OCI-LY1 (cell line): ENCODE measurements at regions not wholly inside any gene's neighbourhood (a gene's known extent, or its start where the extent isn't known, plus 50 kb on each side); places are given as distances from the start of the nearest gene placed in this dataset.
"Not testable (repeated sequence)": the region's sequence is repeated elsewhere in the genome, so short reads cannot be mapped to it uniquely, and the experiment has no call there.

ENCODE experiments used
- H2AFZ ChIP-seq: fragments of 200-600 bp; sonication (generic), shearing (Covaris generic); 2 replicates; pipeline ENCODE4 v1.6.0; 2014; ENCODE audit warnings: antibody characterized with exemption, mild to moderate bottlenecking, low read length
- H3F3A ChIP-seq: fragments of 200-600 bp; sonication (generic), shearing (Covaris generic); 2 replicates; pipeline ENCODE4 v1.6.0; 2014; ENCODE audit warnings: mild to moderate bottlenecking, antibody characterized with exemption, low read length, moderate library complexity; ENCODE audit not compliant: insufficient read depth
- H3K27ac ChIP-seq: fragments of 200-600 bp; sonication (generic); 2 replicates; pipeline ENCODE4 v1.5.1; 2014; ENCODE audit warnings: low read length, mixed run types, mild to moderate bottlenecking, low read depth; ENCODE audit not compliant: poor library complexity, severe bottlenecking
- H3K27me3 ChIP-seq: fragments of 200-600 bp; sonication (generic); 2 replicates; pipeline ENCODE4 v1.6.0; 2014; ENCODE audit warnings: antibody characterized with exemption, mild to moderate bottlenecking, low read length, moderate library complexity; ENCODE audit not compliant: insufficient read depth
- H3K36me3 ChIP-seq: fragments of 200-600 bp; sonication (generic); 2 replicates; pipeline ENCODE4 v1.6.1; 2014; ENCODE audit warnings: mild to moderate bottlenecking, antibody characterized with exemption, low read length, moderate library complexity, mixed read lengths; ENCODE audit not compliant: insufficient read depth
- H3K4me1 ChIP-seq: fragments of 200-600 bp; sonication (generic); 2 replicates; pipeline ENCODE4 v1.5.1; 2014; ENCODE audit warnings: mild to moderate bottlenecking, low read length, moderate library complexity; ENCODE audit not compliant: insufficient read depth, severe bottlenecking
- H3K4me2 ChIP-seq: fragments of 200-600 bp; sonication (generic), shearing (Covaris generic); 2 replicates; pipeline ENCODE4 v1.6.1; 2014; ENCODE audit warnings: low read length
- H3K4me3 ChIP-seq: fragments of 200-600 bp; sonication (generic); 2 replicates; pipeline ENCODE4 v1.5.1; 2014; ENCODE audit warnings: low read length, low read depth, mild to moderate bottlenecking, mixed read lengths; ENCODE audit not compliant: poor library complexity, severe bottlenecking
- H3K79me2 ChIP-seq: fragments of 200-600 bp; shearing (Covaris generic); 2 replicates; pipeline ENCODE4 v1.6.1; 2016; ENCODE audit warnings: mixed run types, low read length, mixed read lengths; ENCODE audit not compliant: insufficient read depth
- H3K9ac ChIP-seq: fragments of 200-600 bp; sonication (generic), shearing (Covaris generic); 2 replicates; pipeline ENCODE4 v1.6.1; 2014; ENCODE audit warnings: mild to moderate bottlenecking, low read length, mixed read lengths
- H3K9me2 ChIP-seq: fragments of 200-600 bp; sonication (generic), shearing (Covaris generic); 2 replicates; pipeline ENCODE4 v1.6.1; 2014; ENCODE audit warnings: low read depth, mild to moderate bottlenecking, low read length, mixed read lengths
- H3K9me3 ChIP-seq: fragments of 200-600 bp; shearing (Covaris generic); 2 replicates; pipeline ENCODE4 v1.6.1; 2014; ENCODE audit warnings: low read length, mixed read lengths
- H4K20me1 ChIP-seq: fragments of 200-600 bp; sonication (generic), shearing (Covaris generic); 2 replicates; pipeline ENCODE4 v1.6.0; 2016; ENCODE audit warnings: mild to moderate bottlenecking, low read length; ENCODE audit not compliant: insufficient read depth
- EZH2 ChIP-seq: fragments of 200-600 bp; sonication (generic), shearing (Covaris generic); IDR thresholded peaks from 2 replicates; pipeline ENCODE4 v1.8.0; 2017; ENCODE audit warnings: borderline replicate concordance, mixed run types, mild to moderate bottlenecking, antibody characterized with exemption, low read length, moderate library complexity, mixed read lengths
- TF ChIP-seq, protein P1 (sequence below): fragments of 200-600 bp; sonication (generic), shearing (Covaris generic); IDR thresholded peaks from 2 replicates; pipeline ENCODE4 v1.5.1; 2017; ENCODE audit warnings: mild to moderate bottlenecking, antibody characterized with exemption, low read length, moderate library complexity, mixed read lengths

DNA sequence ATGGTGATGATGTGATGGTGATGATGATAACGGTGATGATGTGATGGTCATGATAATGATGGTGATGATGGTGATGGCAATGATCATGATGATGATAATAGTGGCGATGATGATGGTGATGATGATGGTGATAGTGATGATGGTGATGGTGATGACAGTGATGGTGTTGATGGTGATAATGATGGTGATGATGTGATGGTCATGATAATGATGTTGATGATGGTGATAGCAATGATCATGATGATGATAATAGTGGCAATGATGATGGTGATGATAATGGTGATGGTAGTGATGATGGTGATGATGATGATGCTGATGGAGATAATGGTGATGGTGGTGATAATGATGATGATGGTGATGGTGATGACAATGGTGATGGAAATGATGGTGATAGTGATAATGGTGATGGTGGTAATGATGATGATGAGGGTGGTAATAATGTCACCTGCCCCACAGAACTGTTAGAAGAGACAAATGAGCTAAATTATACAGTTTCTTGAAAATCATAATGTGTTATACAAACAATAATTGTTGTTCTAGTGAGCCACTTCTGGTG is 289.9 kb downstream of the ASMT start:
- Histone ChIP-seq H3K27me3 (no peaks in the 10 kb centered on the region), H3K79me2 (no peaks in the 10 kb centered on the region), H2AFZ (no peak overlapping the region), H4K20me1 (no peaks in the 10 kb centered on the region), H3K9me3 (0 out of 2 replicates have a peak, but pooled peaks cover 2% of the 10 kb centered on the region), H3K36me3 (no peaks in the 10 kb centered on the region), H3K4me1 (no peaks in the 10 kb centered on the region), H3K9ac (no peak overlapping the region), H3K27ac (no peak overlapping the region), H3K4me3 (no peak overlapping the region), H3K9me2 (no peaks in the 10 kb centered on the region), H3K4me2 (no peak overlapping the region), H3F3A (no peaks in the 10 kb centered on the region)
- TF ChIP-seq EZH2 = no peak
- TF ChIP-seq, protein P1, sequence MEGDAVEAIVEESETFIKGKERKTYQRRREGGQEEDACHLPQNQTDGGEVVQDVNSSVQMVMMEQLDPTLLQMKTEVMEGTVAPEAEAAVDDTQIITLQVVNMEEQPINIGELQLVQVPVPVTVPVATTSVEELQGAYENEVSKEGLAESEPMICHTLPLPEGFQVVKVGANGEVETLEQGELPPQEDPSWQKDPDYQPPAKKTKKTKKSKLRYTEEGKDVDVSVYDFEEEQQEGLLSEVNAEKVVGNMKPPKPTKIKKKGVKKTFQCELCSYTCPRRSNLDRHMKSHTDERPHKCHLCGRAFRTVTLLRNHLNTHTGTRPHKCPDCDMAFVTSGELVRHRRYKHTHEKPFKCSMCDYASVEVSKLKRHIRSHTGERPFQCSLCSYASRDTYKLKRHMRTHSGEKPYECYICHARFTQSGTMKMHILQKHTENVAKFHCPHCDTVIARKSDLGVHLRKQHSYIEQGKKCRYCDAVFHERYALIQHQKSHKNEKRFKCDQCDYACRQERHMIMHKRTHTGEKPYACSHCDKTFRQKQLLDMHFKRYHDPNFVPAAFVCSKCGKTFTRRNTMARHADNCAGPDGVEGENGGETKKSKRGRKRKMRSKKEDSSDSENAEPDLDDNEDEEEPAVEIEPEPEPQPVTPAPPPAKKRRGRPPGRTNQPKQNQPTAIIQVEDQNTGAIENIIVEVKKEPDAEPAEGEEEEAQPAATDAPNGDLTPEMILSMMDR = no peak

DNA sequence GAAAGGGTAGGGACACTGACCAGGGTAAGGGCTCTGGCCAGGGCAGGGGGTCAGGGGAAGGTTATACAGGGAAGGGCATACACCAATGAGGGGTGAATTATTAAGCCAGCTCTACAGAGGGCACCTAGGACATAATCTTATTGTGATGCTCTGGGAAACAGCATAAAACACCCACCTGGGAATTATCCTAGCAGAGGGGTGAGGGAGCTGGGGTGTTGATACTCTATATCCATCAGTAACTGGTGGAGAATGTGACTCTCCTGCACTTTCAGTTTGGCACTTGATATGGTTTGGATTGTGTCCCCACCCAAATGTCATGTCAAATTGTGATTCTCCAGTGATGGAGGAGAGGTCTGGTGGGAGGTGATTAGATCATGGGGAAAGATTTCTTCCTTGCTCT is 291.2 kb downstream of the ASMT start:
- no peak overlapping the region for H3K9ac ChIP-seq
- no peaks in the 10 kb centered on the region for H3K4me1 ChIP-seq
- no peaks in the 10 kb centered on the region for H3K27me3 ChIP-seq
- no peaks in the 10 kb centered on the region for H3K9me2 ChIP-seq
- no peak overlapping the region for H3K27ac ChIP-seq
- no peak overlapping the region for H3K4me2 ChIP-seq
- H3K36me3 ChIP-seq = no peaks in the 10 kb centered on the region
- H3K9me3 ChIP-seq = 0 out of 2 replicates have a peak, but pooled peaks cover 2% of the 10 kb centered on the region
- TF ChIP-seq, protein P1 = no peak
- no peak for TF ChIP-seq EZH2
- no peak overlapping the region for H2AFZ ChIP-seq
- H3K4me3 ChIP-seq = no peak overlapping the region
- no peaks in the 10 kb centered on the region for H3K79me2 ChIP-seq
- no peaks in the 10 kb centered on the region for H4K20me1 ChIP-seq
- H3F3A ChIP-seq = no peaks in the 10 kb centered on the region

DNA sequence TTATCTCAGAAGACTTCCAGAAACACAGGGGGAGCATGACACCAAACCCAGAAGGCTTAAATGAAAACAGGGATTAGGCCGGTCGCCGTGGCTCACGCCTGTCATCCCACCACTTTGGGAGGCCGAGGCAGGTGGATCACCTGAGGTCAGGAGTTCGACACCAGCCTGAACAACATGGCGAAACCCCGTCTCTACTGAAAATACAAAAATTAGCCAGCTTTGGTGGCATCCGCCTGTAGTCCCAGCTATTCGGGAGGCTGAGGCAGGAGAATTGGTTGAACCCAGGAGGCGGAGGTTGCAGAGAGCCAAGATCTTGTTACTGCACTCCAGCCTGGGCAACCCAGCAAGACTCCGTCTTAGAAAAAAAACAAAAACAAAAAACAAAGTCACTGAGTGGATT is 294.1 kb downstream of the ASMT start:
- not testable (repeated sequence) for H3K9me3 ChIP-seq, H2AFZ ChIP-seq, H3K27me3 ChIP-seq, H3F3A ChIP-seq, H3K4me1 ChIP-seq, H4K20me1 ChIP-seq, H3K79me2 ChIP-seq, H3K4me2 ChIP-seq, H3K36me3 ChIP-seq, H3K27ac ChIP-seq, H3K9me2 ChIP-seq, H3K4me3 ChIP-seq, H3K9ac ChIP-seq
